ENCODE measurements at regions not wholly inside any gene's neighbourhood (a gene's known extent, or its start where the extent isn't known, plus 50 kb on each side); places are given as distances from the start of the nearest gene placed in this dataset.

GRCh38 chr14:97218691-97219430 is 421.7 kb downstream of the VRK1 start (continued):
- TF ChIP-seq ATF2 (CRISPR knock-in tag; IDR thresholded peaks at IDR 0.05; ENCODE audit: borderline replicate concordance, low read depth), result no peak
- TF ChIP-seq OVOL2 (CRISPR knock-in tag; IDR thresholded peaks at IDR 0.05; ENCODE audit: borderline replicate concordance), result no peak
- TF ChIP-seq JUN (CRISPR knock-in tag; IDR thresholded peaks at IDR 0.05), result no peak
- TF ChIP-seq ZNF671 (CRISPR knock-in tag; IDR thresholded peaks at IDR 0.05), result no peak
- TF ChIP-seq MLX (CRISPR knock-in tag; IDR thresholded peaks at IDR 0.05), result no peak
- no peak for TF ChIP-seq ERG (CRISPR knock-in tag; IDR thresholded peaks at IDR 0.05)
- no peak for TF ChIP-seq STAT6 (CRISPR knock-in tag; conservative IDR thresholded peaks at IDR 0.05; ENCODE audit: low read depth)
- no peak for TF ChIP-seq NR2C2 (CRISPR knock-in tag; IDR thresholded peaks at IDR 0.05)
- no peak for TF ChIP-seq ZNF219 (CRISPR knock-in tag; IDR thresholded peaks at IDR 0.05; ENCODE audit: borderline replicate concordance)
- TF ChIP-seq GRHL2 (CRISPR knock-in tag; IDR thresholded peaks at IDR 0.05; ENCODE audit: insufficient replicate concordance, severe bottlenecking), result no peak
- TF ChIP-seq ETV6 (CRISPR knock-in tag; IDR thresholded peaks at IDR 0.05), result no peak
- TF ChIP-seq IRF1 (CRISPR knock-in tag; IDR thresholded peaks at IDR 0.05), result no peak
- peak; percentile 59; the same call in 1 of the 2 replicates for TF ChIP-seq E2F5 (CRISPR knock-in tag; IDR thresholded peaks at IDR 0.05)
- peak; percentile 23; the same call in 1 of the 2 replicates for TF ChIP-seq FOXP1 (CRISPR knock-in tag; IDR thresholded peaks at IDR 0.05; ENCODE audit: borderline replicate concordance)
- no peak for TF ChIP-seq ZNF532 (CRISPR knock-in tag; IDR thresholded peaks at IDR 0.05; ENCODE audit: borderline replicate concordance)
- TF ChIP-seq ZNF423 (CRISPR knock-in tag; IDR thresholded peaks at IDR 0.05), result peak; percentile 73
- 0 out of 2 replicates have a peak, but pooled peaks have one; percentile 36 for TF ChIP-seq ZNF263 (CRISPR knock-in tag; IDR thresholded peaks at IDR 0.05; ENCODE audit: low read depth)
- no peak for TF ChIP-seq TEAD1 (CRISPR knock-in tag; IDR thresholded peaks at IDR 0.05)
- no peak for TF ChIP-seq ZNF138 (CRISPR knock-in tag; conservative IDR thresholded peaks at IDR 0.05)
- no peak for TF ChIP-seq SMAD4 (CRISPR knock-in tag; IDR thresholded peaks at IDR 0.05)
- TF ChIP-seq FOXK1 (CRISPR knock-in tag; IDR thresholded peaks at IDR 0.05), result 0 out of 2 replicates have a peak, but pooled peaks have one; percentile 47
- TF ChIP-seq EMX1 (CRISPR knock-in tag; IDR thresholded peaks at IDR 0.05), result no peak
- TF ChIP-seq KAT7 (CRISPR knock-in tag; IDR thresholded peaks at IDR 0.05; ENCODE audit: borderline replicate concordance), result no peak
- TF ChIP-seq NR3C1 (CRISPR knock-in tag; conservative IDR thresholded peaks at IDR 0.05; ENCODE audit: low read depth), result no peak
- TF ChIP-seq NFE2L1 (CRISPR knock-in tag; IDR thresholded peaks at IDR 0.05), result no peak
- TF ChIP-seq ZNF317 (CRISPR knock-in tag; IDR thresholded peaks at IDR 0.05; ENCODE audit: borderline replicate concordance, low read depth), result no peak

Data from WTC11 (cell line).